ENCODE measurements at regions not wholly inside any gene's neighbourhood (a gene's known extent, or its start where the extent isn't known, plus 50 kb on each side); places are given as distances from the start of the nearest gene placed in this dataset.
A peak's percentile ranks its signal among the peaks of the same experiment; 100 is the strongest.
"Not testable (repeated sequence)": the region's sequence is repeated elsewhere in the genome, so short reads cannot be mapped to it uniquely, and the experiment has no call there.

DNA sequence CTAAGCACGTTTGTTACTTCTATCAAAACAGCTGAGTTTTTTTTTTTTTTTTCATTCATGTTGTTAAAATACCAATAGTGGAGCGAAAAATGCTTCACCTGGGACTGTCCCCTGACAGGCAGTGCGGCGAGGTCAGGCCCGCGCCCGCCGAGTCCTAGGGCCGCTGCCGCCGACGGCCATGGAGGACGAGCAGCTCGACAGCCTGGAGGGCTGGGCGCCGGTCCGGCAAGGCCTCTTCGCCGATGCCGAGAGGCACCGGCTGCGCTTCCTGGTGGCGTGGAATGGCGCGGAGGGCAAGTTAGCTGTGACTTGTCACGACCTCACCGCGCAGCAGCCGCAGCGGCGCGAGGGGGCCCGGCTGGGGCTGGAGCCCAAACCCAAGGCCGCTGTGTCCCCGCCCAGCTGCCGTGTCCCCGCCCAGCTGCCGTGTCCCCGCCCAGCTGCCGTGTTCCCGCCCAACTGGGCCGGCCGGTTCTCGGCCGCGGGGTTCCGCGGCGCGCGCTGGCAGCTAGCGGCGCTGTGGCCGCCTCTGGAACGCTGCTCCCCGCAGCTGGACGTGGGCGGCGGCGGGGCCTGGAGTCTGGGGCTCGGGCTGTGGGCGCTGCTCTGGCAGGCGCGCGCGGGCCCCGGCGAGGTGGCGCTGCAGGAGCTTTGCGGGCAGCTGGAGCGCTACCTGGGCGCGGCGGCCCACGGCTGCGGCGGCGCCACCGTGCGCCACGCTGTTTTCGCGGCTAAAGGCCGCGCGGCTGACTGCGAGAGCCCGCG, 56.7 kb upstream of the GOLGA8R start:
- peak in 4 of 5 donors; percentile 31 to 62 (median 40) for DNase-seq

DNA sequence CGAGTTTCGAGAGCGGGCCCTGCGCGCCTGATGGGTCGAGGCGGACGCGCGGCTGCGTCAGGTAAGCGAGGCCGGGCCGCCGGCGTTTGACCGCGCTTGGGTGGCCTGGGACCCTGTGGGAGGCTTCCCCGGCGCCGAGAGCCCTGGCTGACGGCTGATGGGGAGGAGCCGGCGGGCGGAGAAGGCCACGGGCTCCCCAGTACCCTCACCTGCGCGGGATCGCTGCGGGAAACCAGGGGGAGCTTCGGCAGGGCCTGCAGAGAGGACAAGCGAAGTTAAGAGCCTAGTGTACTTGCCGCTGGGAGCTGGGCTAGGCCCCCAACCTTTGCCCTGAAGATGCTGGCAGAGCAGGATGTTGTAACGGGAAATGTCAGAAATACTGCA, 57.3 kb upstream of the GOLGA8R start:
- DNase-seq, result not testable (repeated sequence)

DNA sequence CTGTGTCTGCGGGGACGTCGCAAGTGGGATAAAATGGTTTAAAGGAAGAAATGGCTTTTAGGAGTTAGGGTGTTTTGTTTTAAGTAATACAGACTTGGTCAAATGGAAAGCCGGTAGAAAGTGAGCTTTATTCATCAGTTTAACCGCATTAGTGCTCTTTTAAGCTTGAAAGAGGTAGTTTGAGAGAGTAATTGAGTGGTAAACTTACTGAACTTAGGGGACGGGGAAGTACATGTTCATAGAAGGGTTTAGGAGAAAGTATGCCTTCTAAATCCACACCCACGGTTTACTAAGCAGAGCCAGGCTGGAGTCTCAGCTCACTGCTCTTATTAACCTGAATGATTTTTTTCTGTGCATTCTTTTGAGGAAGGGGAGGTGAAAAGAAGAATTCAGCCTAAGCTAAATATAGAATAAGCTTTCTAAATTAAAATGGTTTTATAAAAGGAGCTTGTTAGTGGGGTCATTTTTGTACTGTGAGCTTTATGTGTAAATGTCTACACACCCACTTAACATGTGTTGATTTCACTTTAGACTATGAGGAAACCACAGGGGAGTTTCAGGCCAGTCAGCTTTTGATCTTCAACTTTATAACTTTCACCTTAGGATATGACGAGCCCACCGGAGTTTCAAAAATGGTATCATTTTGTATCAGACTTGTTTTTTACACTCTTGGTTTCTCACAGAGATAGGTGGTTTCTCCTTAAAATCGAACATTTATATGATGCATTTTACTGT, 57.9 kb upstream of the GOLGA8R start:
- not testable (repeated sequence) for DNase-seq

DNA sequence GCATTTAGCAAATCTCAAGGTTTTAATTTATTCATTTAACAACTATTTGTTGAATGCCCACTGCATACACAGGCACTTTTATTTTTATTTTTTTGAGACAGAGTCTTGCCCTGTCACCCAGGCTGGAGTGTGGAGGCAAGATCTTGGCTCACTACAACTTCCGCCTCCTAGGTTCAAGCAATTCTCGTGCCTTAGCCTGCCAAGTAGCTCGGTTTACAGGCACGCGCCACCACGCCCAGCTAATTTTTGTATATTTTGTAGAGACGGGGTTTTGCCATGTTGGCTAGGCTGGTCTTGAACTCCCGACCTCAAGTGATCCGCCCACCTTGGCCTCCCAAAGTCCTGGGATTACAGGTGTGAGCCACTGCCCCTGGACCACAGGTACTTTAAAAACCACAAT, 67.0 kb upstream of the GOLGA8Q start:
- DNase-seq, result not testable (repeated sequence)

DNA sequence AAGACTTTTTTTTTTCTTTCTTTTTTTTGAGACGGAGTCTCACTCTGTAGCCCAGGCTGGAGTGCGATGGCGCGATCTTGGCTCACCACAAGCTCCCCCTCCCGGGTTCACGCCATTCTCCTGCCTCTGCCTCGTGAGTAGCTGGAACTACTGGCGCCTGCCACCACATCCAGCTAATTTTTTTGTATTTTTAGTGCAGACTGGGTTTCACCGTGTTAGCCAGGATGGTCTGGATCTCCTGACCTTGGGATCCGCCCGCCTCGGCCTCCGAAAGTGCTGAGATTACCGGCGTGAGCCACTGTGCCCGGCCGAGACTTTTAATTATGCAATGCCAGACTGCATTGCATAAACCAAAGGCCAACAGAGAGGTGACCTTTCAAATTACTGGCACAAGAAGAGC, 62.6 kb upstream of the GOLGA8Q start:
- DNase-seq, result not testable (repeated sequence)

DNA sequence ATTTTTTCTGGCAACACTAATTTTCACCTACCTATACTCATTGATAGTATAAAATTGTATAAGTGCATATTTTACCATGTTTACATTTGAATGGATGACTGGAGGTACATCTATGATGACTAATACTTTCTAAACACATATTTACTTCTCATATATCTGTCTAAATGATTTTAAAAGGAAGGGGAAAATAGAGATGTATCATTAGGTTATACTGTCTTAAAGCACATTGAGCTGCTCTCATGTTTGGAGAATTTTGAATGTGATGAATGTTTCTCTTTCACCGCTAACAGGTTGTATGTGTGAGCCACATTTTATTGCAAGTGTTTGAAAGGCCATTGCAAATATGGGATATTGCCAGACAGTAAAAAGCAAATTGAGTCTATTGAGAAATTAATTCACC, 61.5 kb upstream of the GOLGA8Q start:
- DNase-seq, result not testable (repeated sequence)

DNA sequence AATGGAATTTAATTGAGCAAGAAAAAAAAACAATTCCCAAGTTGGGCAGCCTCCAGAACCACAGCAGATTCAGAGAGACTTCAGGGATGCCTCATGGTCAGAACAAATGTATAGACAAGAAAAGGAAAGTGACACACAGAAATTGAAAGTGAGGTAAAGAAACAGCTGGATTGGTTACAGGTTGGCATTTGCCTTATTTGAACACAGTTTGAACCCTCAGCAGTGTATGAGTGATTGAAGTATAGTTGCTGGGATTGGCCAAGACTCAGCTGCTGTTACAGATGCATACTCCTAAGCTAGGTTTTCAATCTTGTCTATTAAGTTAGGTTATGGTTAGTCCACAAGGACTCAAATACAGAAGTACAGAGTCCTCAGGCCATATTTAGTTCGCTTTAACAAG, 57.9 kb upstream of the GOLGA8Q start:
- not testable (repeated sequence) for DNase-seq

DNA sequence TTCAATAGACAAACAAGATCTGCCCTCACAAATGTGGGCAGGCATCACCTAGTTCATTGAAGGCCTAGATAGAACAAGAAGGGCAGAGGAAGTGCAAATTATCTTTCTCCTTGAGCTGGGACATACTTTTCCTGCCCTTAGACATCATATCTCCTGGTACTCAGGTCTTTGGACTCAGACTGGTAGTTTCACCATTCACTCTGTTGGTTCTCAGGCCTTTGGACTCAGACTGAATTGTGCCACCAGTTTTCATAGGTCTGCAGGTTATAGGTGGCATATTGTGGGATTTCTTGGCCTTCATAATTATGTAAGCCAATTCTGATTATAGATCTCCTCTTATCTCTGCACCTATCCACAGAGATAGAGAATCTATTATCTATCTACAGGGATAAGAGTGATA, 54.6 kb upstream of the GOLGA8Q start:
- DNase-seq, result not testable (repeated sequence)

DNA sequence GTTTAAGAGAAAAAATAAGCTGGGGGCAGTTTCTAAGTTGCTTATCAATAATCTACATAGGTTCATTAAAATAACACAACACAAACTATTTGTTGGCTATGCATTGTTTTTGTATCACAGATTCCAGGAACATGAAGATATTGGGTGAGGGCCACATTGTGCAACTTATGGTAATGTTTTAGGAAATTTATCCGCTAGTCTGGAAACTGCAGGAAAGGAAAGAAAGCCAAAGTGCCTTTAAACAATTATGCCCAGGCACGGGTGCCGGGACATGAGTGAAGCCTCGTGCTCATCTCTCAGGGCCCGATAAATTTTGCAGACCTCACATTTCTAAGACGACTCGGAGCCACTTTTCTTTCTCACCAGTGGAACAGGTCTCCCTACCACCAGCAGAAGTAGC, 52.6 kb upstream of the GOLGA8Q start:
- not testable (repeated sequence) for DNase-seq

DNA sequence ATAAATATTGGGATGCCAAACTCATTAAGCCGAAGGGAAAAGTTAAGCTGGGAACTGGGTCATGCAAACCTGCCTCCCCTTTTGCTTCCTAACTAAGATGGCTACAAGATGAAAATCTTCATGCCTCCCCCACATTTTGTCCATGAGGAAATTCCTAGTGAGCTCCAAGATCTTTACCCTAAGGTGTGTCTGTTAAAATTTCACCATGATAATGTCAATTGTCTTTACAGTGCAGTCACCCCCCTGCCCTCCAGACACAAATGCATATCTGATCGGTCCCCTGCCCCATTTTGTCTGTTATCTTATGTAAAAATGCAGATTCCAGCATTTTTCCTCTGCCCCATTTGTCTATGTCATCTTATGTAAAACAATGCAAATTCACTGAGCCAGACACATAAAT, 51.3 kb upstream of the GOLGA8Q start:
- DNase-seq, result not testable (repeated sequence)
